ENCODE measurements at regions not wholly inside any gene's neighbourhood (a gene's known extent, or its start where the extent isn't known, plus 50 kb on each side); places are given as distances from the start of the nearest gene placed in this dataset.

GRCh38 chr4:107380836-107381438, 339.1 kb downstream of the PAPSS1 start:
- TF ChIP-seq POLR2AphosphoS5 (IDR thresholded peaks at IDR 0.05; ENCODE audit: borderline replicate concordance, low read depth, low read length): no peak
- TF ChIP-seq FOXP2 (optimal IDR thresholded peaks at IDR 0.05; ENCODE audit: control extremely low read depth, extremely low read length, insufficient read depth): no peak

All from SK-N-MC (cell line).